DOHH2 (cell line): ENCODE measurements at regions not wholly inside any gene's neighbourhood (a gene's known extent, or its start where the extent isn't known, plus 50 kb on each side); places are given as distances from the start of the nearest gene placed in this dataset.

Source experiments
- H3F3A ChIP-seq: fragments of 200-600 bp; sonication (generic), shearing (Covaris generic); 2 replicates; pipeline ENCODE4 v1.6.0; 2016; ENCODE audit warnings: antibody characterized with exemption, mild to moderate bottlenecking; ENCODE audit not compliant: control insufficient read depth, insufficient read depth
- H3K27ac ChIP-seq: fragments of 200-600 bp; sonication (generic); 2 replicates; pipeline ENCODE4 v1.5.1; 2014; ENCODE audit warnings: low read depth, mild to moderate bottlenecking, low read length, moderate library complexity
- H3K27me3 ChIP-seq: fragments of 200-600 bp; sonication (generic); 2 replicates; pipeline ENCODE4 v1.6.1; 2014; ENCODE audit warnings: mild to moderate bottlenecking, low read length, mixed read lengths; ENCODE audit not compliant: control insufficient read depth
- H3K36me3 ChIP-seq: fragments of 200-600 bp; sonication (generic); 2 replicates; pipeline ENCODE4 v1.6.1; 2014; ENCODE audit warnings: mild to moderate bottlenecking, low read length, moderate library complexity, mixed read lengths; ENCODE audit not compliant: control insufficient read depth
- H3K4me1 ChIP-seq: fragments of 200-600 bp; sonication (generic); 2 replicates; pipeline ENCODE4 v1.6.1; 2014; ENCODE audit warnings: mild to moderate bottlenecking, low read length, mixed read lengths; ENCODE audit not compliant: control insufficient read depth
- H3K4me2 ChIP-seq: fragments of 200-600 bp; sonication (generic); 2 replicates; pipeline ENCODE4 v1.6.0; 2014; ENCODE audit warnings: mild to moderate bottlenecking, low read length, moderate library complexity
- H3K4me3 ChIP-seq: fragments of 200-600 bp; sonication (generic); 2 replicates; pipeline ENCODE4 v1.5.1; 2014; ENCODE audit warnings: mild to moderate bottlenecking, low read length, mixed read lengths
- H3K79me2 ChIP-seq: fragments of 200-600 bp; sonication (generic); 2 replicates; pipeline ENCODE4 v1.6.1; 2014; ENCODE audit warnings: mild to moderate bottlenecking, low read length, mixed read lengths; ENCODE audit not compliant: control insufficient read depth
- H3K9me2 ChIP-seq: fragments of 200-600 bp; sonication (generic); replicated peaks from 2 replicates; pipeline ENCODE4 v1.6.1; 2014; ENCODE audit warnings: mild to moderate bottlenecking, low read length, mixed read lengths; ENCODE audit not compliant: control insufficient read depth
- H3K9me3 ChIP-seq: fragments of 200-600 bp; sonication (generic); 2 replicates; pipeline ENCODE4 v1.6.1; 2014; ENCODE audit warnings: antibody characterized with exemption, low read length, mixed read lengths; ENCODE audit not compliant: control insufficient read depth, insufficient read depth
- H4K20me1 ChIP-seq: fragments of 200-600 bp; sonication (generic); 2 replicates; pipeline ENCODE4 v1.6.0; 2014; ENCODE audit warnings: low read depth, mild to moderate bottlenecking, antibody characterized with exemption, low read length, moderate library complexity; ENCODE audit not compliant: control insufficient read depth, insufficient read depth
- CTCF ChIP-seq: fragments of 200-600 bp; sonication (generic); IDR thresholded peaks from one replicate; pipeline ENCODE4 v1.5.1; 2014; ENCODE audit warnings: antibody characterized with exemption, mild to moderate bottlenecking, low read depth, low read length; ENCODE audit not compliant: poor library complexity, severe bottlenecking
- EZH2phosphoT487 ChIP-seq: fragments of 200-600 bp; sonication (generic); IDR thresholded peaks from 2 replicates; pipeline ENCODE4 v1.6.1; 2017; ENCODE audit warnings: borderline replicate concordance, mild to moderate bottlenecking, antibody characterized with exemption, low read length, moderate library complexity, mixed read lengths

DNA sequence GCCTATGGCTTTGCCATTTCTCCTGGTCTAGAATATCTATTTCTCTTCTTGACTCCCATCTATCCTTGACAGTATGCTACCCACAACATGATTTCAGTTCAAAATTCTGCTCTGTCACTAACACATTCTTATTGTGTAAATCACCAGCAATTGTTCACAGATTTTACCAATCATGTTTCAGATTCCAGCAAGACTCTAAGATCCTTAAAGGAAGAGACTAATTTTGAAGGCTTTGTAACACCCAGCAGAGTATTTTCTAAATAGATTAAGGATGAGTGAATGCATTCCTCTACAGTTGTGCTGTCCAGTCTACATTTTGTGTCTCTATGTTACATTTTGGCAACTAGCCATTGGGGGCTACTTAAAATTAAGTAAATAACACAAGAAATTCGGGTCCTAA lies 921.5 kb downstream of the NLGN4Y start:
- Histone ChIP-seq H3K9me3 (no peaks in the 10 kb centered on the region), H3K4me2 (no peak overlapping the region), H4K20me1 (no peaks in the 10 kb centered on the region), H3K27me3 (no peaks in the 10 kb centered on the region), H3K79me2 (no peaks in the 10 kb centered on the region), H3F3A (no peaks in the 10 kb centered on the region), H3K4me1 (no peaks in the 10 kb centered on the region), H3K36me3 (no peaks in the 10 kb centered on the region), H3K9me2 (no peaks in the 10 kb centered on the region), H3K27ac (no peak overlapping the region), H3K4me3 (no peak overlapping the region)
- TF ChIP-seq EZH2phosphoT487 = no peak
- TF ChIP-seq CTCF = no peak

- H3F3A ChIP-seq = no peaks in the 10 kb centered on the region
- no peaks in the 10 kb centered on the region for H4K20me1 ChIP-seq
- no peaks in the 10 kb centered on the region for H3K9me2 ChIP-seq
- H3K4me2 ChIP-seq = no peak overlapping the region
- TF ChIP-seq EZH2phosphoT487 (no peak), CTCF (no peak)
- no peaks in the 10 kb centered on the region for H3K9me3 ChIP-seq
- H3K4me1 ChIP-seq = no peaks in the 10 kb centered on the region
- no peaks in the 10 kb centered on the region for H3K79me2 ChIP-seq
- no peaks in the 10 kb centered on the region for H3K27me3 ChIP-seq
- H3K36me3 ChIP-seq = no peaks in the 10 kb centered on the region
- H3K27ac ChIP-seq = no peak overlapping the region
- no peak overlapping the region for H3K4me3 ChIP-seq
Observed at GRCh38 chrY:15446861-15447260, 922.5 kb downstream of the NLGN4Y start.

DNA sequence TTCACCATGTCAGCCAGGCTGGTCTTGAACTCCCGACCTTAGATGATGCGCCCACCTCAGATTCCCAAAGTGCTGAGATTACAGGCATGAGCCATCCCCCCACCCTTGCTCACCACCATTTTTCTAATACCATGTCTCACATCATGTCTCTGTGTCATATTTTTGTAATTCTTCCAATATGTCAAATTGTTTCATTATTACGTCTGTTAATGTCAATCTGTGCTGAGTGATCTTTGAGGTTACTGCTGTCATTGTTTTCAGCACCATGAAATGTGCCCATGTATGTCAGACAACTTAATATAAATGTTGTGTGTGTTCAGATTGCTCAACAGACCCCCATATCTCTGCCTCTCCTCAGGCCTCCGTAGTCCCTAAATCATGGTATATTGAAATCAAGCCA lies 923.6 kb downstream of the NLGN4Y start:
- Histone ChIP-seq H4K20me1 (no peaks in the 10 kb centered on the region), H3K79me2 (no peaks in the 10 kb centered on the region), H3K9me3 (no peaks in the 10 kb centered on the region), H3F3A (no peaks in the 10 kb centered on the region), H3K27ac (no peak overlapping the region), H3K4me2 (no peak overlapping the region), H3K4me3 (no peak overlapping the region), H3K9me2 (no peaks in the 10 kb centered on the region), H3K4me1 (no peaks in the 10 kb centered on the region), H3K36me3 (no peaks in the 10 kb centered on the region), H3K27me3 (no peaks in the 10 kb centered on the region)
- TF ChIP-seq EZH2phosphoT487 (no peak), CTCF (no peak)
